Upper lobe of left lung (tissue), 4 donors: ENCODE measurements at regions not wholly inside any gene's neighbourhood (a gene's known extent, or its start where the extent isn't known, plus 50 kb on each side); places are given as distances from the start of the nearest gene placed in this dataset.

Experiments used
- EP300 ChIP-seq, 4 donors: sonication (generic); formaldehyde crosslinking; IDR thresholded peaks; one replicate each; pipeline ENCODE4 v1.5.1; 2017; ENCODE audit warnings: antibody characterized with exemption in 4 of 4, control low read depth in 2 of 4
- POLR2A ChIP-seq, 4 donors: fragments of 450-650 bp; IDR thresholded peaks; one replicate each; pipeline ENCODE4 v1.5.1; 2016 to 2017; ENCODE audit warnings: antibody characterized with exemption in 4 of 4, mild to moderate bottlenecking in 2 of 4
- POLR2AphosphoS5 ChIP-seq, 2 donors: sonication (generic); formaldehyde crosslinking; IDR thresholded peaks; one replicate each; pipeline ENCODE4 v1.5.1; 2017; ENCODE audit warnings: antibody characterized with exemption in 2 of 2
- TF ChIP-seq, protein P1 (sequence below), 6 experiments: fragments of 450-650 bp in 4 of 6; fragments of 200-600 bp in 2 of 6; sonication (generic) in 2 of 6; IDR thresholded peaks; one replicate each; pipeline ENCODE4 v1.5.1; 2016 to 2019; ENCODE audit warnings: antibody characterized with exemption in 6 of 6

- TF ChIP-seq EP300 (IDR thresholded peaks at IDR 0.05) (no peak), POLR2AphosphoS5 (IDR thresholded peaks at IDR 0.05) (no peak), POLR2A (IDR thresholded peaks at IDR 0.05) (no peak)
- TF ChIP-seq, protein P1, sequence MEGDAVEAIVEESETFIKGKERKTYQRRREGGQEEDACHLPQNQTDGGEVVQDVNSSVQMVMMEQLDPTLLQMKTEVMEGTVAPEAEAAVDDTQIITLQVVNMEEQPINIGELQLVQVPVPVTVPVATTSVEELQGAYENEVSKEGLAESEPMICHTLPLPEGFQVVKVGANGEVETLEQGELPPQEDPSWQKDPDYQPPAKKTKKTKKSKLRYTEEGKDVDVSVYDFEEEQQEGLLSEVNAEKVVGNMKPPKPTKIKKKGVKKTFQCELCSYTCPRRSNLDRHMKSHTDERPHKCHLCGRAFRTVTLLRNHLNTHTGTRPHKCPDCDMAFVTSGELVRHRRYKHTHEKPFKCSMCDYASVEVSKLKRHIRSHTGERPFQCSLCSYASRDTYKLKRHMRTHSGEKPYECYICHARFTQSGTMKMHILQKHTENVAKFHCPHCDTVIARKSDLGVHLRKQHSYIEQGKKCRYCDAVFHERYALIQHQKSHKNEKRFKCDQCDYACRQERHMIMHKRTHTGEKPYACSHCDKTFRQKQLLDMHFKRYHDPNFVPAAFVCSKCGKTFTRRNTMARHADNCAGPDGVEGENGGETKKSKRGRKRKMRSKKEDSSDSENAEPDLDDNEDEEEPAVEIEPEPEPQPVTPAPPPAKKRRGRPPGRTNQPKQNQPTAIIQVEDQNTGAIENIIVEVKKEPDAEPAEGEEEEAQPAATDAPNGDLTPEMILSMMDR (IDR thresholded peaks at IDR 0.05): no peak
These were observed 327.3 kb downstream of the ADGRD1 start for GRCh38 chr12:131281016-131281415.
